Stimulated activated CD4-positive, alpha-beta T cell treated with anti-CD3 and anti-CD28 coated beads, Interleukin-1b, Interleukin-23, amount 100 ng/mL, for 24 hours (primary cell): ENCODE measurements at regions not wholly inside any gene's neighbourhood (a gene's known extent, or its start where the extent isn't known, plus 50 kb on each side); places are given as distances from the start of the nearest gene placed in this dataset.

ENCODE experiments used
- DNase-seq, 4 experiments: peaks; one replicate each; pipeline ENCODE4 v3.0.0-alpha.2; 2020; ENCODE audit warnings: low read depth in 4 of 4, low spot score in 1 of 4

GRCh38 chr5:8765886-8766285 lies 780.0 kb downstream of the SEMA5A start:
- no peak for DNase-seq

DNA sequence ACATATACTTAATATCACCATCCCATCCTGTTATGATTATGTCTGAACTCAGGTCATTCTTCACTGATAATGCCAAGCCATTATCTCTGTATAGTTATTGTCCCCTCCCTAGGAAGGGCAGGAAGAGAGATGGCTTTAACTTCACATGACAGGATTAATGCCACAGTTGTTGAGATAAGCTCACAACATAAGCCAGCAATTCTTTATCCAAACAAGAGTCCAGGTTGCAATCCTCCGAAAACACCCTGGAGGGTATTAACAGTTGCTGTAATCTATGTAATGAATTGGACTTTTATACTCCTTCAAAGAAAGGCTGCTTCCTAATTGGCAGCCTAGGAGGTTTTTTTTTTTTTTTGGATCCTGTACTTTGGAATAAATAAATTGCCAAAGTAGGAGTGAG lies 779.4 kb downstream of the SEMA5A start:
- no peak for DNase-seq

- no peak for DNase-seq
These were observed 778.8 kb downstream of the SEMA5A start for GRCh38 chr5:8767111-8767510.

DNA sequence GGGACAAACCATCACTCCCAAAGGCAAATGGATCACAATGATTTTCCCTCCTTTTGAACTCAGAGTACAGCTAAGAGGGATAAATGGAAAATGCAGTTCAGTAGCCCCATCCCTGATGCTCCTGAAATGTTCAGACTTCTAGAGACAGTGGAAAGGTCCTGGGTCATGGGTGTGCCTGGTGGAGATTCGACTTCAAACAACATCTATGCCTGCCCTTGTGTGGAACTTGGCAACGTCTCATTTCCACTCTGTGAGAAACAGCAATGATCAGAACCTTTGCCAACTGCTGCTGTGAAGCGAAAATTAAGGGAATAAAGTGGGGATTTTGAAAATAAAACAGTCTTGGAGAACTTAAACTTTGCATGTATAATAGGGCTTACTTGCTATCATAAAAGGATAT lies 778.1 kb downstream of the SEMA5A start:
- no peak for DNase-seq

- DNase-seq, result no peak
These were observed 776.2 kb downstream of the SEMA5A start for GRCh38 chr5:8769631-8770030.

DNA sequence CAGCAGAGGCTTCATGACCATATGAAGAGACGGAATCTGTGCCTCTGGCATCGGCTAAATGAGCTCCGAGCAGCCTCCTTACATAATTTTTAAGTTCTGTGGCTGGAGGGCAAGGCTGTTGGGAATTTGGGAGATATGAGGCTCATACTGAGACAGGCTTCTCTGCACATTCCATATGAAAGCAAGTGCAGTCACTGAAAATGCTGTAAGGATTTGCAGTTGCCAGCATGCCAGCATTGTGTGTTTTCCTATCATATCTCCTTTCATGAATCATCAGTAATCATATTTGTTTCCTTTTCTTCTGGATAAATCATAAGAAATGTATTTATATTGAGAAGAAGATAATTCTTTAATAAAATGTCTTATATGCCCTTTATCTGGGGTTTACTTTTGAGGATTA lies 775.4 kb downstream of the SEMA5A start:
- no peak for DNase-seq

- DNase-seq, result no peak
These were observed 772.7 kb downstream of the SEMA5A start for GRCh38 chr5:8773046-8773615.

GRCh38 chr5:8784692-8785091 lies 761.2 kb downstream of the SEMA5A start:
- no peak for DNase-seq

- DNase-seq, result no peak
These were observed 757.6 kb downstream of the SEMA5A start for GRCh38 chr5:8788246-8788645.

GRCh38 chr5:8805653-8806052 lies 740.2 kb downstream of the SEMA5A start:
- no peak for DNase-seq

DNA sequence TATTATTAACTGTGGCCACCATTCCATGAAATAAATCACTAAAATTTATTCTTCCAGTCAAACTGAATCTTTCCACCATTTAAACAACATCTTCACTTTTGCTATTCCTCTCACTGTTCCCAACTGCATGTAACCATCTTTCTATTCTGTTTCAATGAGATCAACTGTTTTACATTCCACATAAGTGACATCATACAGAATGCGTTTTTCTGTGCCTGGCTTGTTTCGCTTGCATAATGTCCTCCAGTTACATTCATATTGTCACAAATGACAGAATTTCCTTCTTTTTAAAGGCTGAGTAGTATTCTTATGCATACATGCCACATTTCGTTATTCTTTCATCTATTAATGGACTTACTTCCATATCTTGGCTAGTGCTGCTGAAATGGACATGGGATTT lies 738.2 kb downstream of the SEMA5A start:
- no peak for DNase-seq

- DNase-seq, result no peak
These were observed 734.3 kb downstream of the SEMA5A start for GRCh38 chr5:8811581-8811980.

DNA sequence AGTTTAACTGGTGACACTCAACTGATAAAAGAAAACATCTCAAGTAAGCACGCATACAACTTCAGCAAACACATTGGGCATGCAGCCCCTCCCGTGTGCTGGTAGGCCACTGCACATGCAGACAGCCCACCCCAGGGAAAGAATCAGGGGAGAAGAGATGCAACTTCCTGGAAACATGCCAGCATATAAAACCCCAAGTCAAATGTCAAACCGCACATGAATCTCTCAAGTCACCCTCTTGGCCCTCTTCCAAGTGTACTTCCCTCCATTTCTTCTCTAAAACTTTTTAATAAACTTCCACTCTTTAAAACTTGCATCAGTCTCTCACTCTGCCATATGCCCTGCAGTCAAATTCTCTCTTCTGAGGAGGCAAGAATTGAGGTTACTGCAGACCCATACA lies 732.7 kb downstream of the SEMA5A start:
- no peak for DNase-seq

DNA sequence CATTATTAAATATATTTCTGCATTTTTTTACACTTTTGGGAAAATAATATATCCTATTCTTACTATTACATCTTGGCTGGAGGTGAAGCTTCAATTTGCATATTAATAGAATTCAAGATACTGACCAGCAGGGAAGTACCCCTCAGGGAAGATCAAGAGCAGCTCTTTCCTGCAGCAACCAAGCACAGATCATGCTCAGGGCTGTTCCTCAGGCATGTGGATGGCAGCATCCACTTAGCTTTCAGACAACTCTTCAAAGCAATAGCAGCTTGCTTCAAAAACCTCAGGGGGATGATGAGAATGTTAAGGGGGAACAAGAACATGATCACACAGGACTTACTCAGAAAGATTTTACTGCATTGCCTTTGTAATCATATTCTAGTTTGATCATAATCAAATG lies 731.8 kb downstream of the SEMA5A start:
- DNase-seq, result no peak

DNA sequence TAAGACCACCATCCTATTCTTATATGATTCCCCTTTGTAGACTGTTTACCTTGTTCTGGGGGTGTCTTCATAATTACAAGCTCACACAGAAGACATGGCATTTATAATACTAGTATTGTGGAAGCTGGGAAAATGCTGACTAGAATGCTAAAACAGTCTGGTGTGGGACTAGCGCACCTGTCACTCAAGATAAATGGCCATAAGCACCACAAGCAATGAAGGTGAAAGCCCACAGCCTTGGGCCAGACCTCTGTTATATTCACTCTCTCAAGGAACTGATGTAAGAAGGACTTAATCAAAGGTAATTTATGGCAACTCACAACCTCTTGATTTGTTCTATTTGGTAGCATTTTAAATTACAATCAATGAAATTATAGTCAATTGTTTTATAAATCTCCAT lies 721.5 kb downstream of the SEMA5A start:
- DNase-seq, result no peak

- no peak for DNase-seq
These were observed 720.6 kb downstream of the SEMA5A start for GRCh38 chr5:8825139-8825757.

- no peak for DNase-seq
These were observed 719.4 kb downstream of the SEMA5A start for GRCh38 chr5:8826508-8826907.

DNA sequence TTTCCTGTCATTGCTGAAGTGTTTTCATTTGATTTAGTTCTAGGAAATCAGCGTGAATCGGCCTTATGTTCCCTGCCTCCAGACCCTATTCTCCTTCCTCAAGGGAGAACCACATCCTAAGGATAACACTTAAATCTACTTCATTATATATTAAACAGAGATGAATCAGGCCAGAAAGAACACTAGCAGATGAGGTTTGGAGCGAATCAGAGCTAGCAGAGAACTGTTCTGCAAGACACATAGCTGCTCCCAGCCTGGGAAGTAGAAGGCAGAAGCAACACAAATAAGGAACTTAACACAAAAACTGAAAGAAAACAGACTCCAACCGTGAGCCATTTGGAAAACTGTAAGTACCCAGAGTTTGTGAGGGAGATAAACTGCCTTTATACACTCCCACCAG lies 718.2 kb downstream of the SEMA5A start:
- no peak for DNase-seq

DNA sequence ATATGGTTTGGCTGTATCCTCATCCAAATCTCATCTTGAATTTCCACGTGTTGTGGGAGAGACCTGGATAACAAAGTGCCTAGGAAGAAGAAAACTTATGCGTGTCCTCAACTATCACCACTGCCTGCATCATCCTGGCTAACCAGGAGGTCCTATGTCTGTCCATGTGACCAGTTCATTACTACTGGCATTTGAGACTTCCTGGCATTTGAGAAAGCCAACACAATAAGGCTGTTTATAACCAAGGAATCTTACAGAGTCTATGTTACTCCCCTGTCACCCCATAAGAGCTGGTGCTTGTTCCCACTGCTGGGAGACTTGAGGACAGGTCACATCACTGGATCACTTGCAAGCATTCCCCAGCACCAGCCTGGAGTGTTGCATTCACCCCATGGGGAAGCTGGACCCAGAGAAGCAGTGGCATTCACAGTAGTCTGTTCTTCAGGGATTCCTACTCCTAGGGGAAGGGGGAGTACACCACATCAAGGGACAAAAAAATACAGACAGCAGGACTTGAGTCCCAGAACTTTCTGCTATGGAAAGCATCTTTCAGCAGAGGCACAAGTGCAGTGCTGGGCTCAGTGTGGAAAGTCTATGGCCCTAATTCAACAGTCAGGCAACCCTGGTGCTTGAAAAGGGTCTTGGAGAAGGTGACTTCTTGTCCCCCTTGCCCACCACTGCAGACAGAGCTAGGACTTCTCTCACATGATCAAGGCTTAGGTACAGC lies 717.1 kb downstream of the SEMA5A start:
- DNase-seq, result no peak

- no peak for DNase-seq
These were observed 716.4 kb downstream of the SEMA5A start for GRCh38 chr5:8829323-8830029.

- no peak for DNase-seq
These were observed 714.6 kb downstream of the SEMA5A start for GRCh38 chr5:8831251-8831650.

- DNase-seq, result no peak
These were observed 714.0 kb downstream of the SEMA5A start for GRCh38 chr5:8831854-8832253.
